ENCODE measurements at regions not wholly inside any gene's neighbourhood (a gene's known extent, or its start where the extent isn't known, plus 50 kb on each side); places are given as distances from the start of the nearest gene placed in this dataset.

DNA sequence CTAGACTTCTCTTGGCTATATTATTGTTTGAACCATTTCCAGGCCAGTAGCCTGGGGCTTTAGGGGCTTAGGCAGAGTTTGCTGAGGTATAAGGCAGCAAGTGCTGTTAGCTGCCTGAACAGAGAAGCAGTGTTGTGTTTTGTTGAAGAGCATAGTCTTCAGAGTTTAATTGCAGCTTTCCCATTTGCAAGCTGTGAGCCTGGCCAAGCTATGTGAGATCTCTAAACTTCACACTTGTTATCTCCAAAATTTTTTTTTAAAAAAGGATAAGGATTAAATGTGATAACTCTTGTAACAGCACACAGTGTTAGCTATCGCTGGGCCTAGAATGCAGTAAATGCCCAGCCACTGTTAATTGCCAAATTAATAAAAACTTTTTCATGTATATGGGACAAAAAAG, 782.4 kb downstream of the REEP3 start:
- H3K27me3 ChIP-seq (ENCODE audit: insufficient read depth, low read length, poor library complexity, severe bottlenecking) = no peaks in the 10 kb centered on the region
- no peaks in the 10 kb centered on the region for H3K36me3 Mint-ChIP-seq
- ChIA-PET CTCF (no interaction called here), POLR2A (no interaction called here)
- H3K9me3 Mint-ChIP-seq = peaks cover 0 to 13% (median 2%) of the 10 kb centered on the region in 5 donors
- no peaks in the 10 kb centered on the region for H3K27me3 Mint-ChIP-seq
- H3K4me3 Mint-ChIP-seq = no peak overlapping the region
- no peak for DNase-seq
- no peak overlapping the region for H3K4me3 ChIP-seq (ENCODE audit: low read length)
- no peak overlapping the region for H3K27ac ChIP-seq (ENCODE audit: low read depth, low read length)
- H3K9me3 ChIP-seq (ENCODE audit: low read length) = no peaks in the 10 kb centered on the region
- no peak overlapping the region for H3K27ac Mint-ChIP-seq
- H3K4me1 Mint-ChIP-seq = no peaks in the 10 kb centered on the region
- no peaks in the 10 kb centered on the region for H3K4me1 ChIP-seq (ENCODE audit: insufficient read depth, low read length)
- H3K36me3 ChIP-seq (ENCODE audit: insufficient read depth, low read length) = no peaks in the 10 kb centered on the region

DNA sequence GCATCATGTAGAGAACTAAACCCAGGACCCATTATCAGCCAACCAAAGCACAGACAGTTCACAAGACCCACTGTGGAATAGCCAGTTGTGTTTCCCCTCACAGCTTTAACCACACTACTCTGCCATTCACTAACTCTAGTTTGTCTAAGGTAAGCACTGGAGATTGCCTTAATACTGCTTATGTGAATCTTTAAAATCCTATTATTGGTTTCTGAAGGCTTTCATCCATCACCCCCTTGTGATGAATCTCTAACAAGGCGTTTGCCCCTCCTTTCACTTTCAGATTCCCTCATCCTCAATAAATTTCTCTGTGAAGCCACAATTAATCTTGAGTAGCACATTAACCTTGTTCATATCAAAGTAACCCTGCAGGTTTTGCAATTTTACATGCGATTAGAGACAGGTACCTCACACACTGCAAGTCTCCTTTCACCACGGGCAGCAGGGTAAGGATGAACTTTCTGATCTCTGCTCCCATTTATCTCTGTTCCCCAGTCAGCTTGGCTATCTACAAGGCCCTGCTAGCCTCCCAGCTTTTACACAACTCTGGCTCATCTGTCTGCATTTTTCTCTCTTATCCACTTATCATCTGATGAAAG, 785.6 kb downstream of the REEP3 start:
- no peaks in the 10 kb centered on the region for H3K36me3 Mint-ChIP-seq
- H3K4me3 Mint-ChIP-seq = no peak overlapping the region
- Histone ChIP-seq H3K9me3 (ENCODE audit: low read length) (no peaks in the 10 kb centered on the region), H3K4me1 (ENCODE audit: insufficient read depth, low read length) (no peaks in the 10 kb centered on the region), H3K27ac (ENCODE audit: low read depth, low read length) (no peak overlapping the region), H3K27me3 (ENCODE audit: insufficient read depth, low read length, poor library complexity, severe bottlenecking) (no peaks in the 10 kb centered on the region), H3K4me3 (ENCODE audit: low read length) (no peak overlapping the region), H3K36me3 (ENCODE audit: insufficient read depth, low read length) (no peaks in the 10 kb centered on the region)
- H3K9me3 Mint-ChIP-seq = peaks cover 0 to 9% (median 5%) of the 10 kb centered on the region in 5 donors
- ChIA-PET CTCF (no interaction called here), POLR2A (no interaction called here)
- H3K4me1 Mint-ChIP-seq = no peaks in the 10 kb centered on the region
- H3K27me3 Mint-ChIP-seq = no peaks in the 10 kb centered on the region
- no peak overlapping the region for H3K27ac Mint-ChIP-seq
- DNase-seq = no peak

DNA sequence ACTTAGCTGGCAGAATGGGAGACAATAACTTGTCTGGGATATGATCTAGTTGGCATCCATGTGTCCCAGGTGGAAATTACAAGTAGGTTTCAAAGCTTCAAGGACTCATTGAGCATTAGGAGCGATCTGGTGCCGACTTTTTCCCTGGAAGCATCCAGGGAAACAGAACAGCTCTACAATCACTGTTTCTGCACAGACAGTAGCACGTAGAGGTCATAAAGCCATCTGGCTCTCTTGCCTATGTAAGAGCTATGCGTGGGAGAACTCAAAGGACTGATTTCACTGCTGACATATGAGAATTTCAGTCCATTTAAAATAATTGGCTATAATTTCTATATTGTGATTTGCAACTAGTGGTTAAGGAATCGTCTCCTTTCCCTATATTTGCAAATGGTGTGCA, 791.7 kb downstream of the REEP3 start:
- no peaks in the 10 kb centered on the region for H3K36me3 Mint-ChIP-seq
- no peaks in the 10 kb centered on the region for H3K4me1 ChIP-seq (ENCODE audit: insufficient read depth, low read length)
- H3K4me1 Mint-ChIP-seq = no peaks in the 10 kb centered on the region
- H3K9me3 ChIP-seq (ENCODE audit: low read length) = no peaks in the 10 kb centered on the region
- H3K27me3 Mint-ChIP-seq = no peaks in the 10 kb centered on the region
- H3K36me3 ChIP-seq (ENCODE audit: insufficient read depth, low read length) = no peaks in the 10 kb centered on the region
- no peak for DNase-seq
- CTCF ChIA-PET = no interaction called here
- no peak overlapping the region for H3K4me3 Mint-ChIP-seq
- no peak overlapping the region for H3K27ac ChIP-seq (ENCODE audit: low read depth, low read length)
- H3K9me3 Mint-ChIP-seq = peaks cover 0 to 10% (median 3%) of the 10 kb centered on the region in 5 donors
- H3K27ac Mint-ChIP-seq = no peak overlapping the region
- H3K27me3 ChIP-seq (ENCODE audit: insufficient read depth, low read length, poor library complexity, severe bottlenecking) = no peaks in the 10 kb centered on the region
- POLR2A ChIA-PET = no interaction called here
- H3K4me3 ChIP-seq (ENCODE audit: low read length) = no peak overlapping the region

DNA sequence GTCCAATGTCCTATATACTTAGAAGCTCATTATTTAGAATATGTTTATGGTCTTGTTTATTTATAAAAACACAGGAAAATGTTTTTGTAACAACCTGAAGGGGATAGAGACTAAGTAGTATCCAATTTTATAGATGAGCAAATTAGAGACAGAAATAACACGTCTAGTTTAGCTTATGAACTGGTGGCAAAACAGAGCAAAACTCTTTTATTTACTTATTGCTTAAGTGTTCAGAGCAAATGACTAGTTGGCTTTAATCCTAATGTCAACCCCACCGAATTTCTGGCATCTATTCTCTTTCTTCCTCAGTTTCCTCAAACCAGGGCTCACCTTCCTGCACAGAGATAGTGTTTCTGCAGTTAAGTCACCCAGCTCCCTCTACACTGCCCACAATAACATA, 792.8 kb downstream of the REEP3 start:
- Mint-ChIP-seq H3K4me1 (no peaks in the 10 kb centered on the region), H3K36me3 (no peaks in the 10 kb centered on the region), H3K4me3 (no peak overlapping the region), H3K27me3 (no peaks in the 10 kb centered on the region), H3K27ac (no peak overlapping the region), H3K9me3 (peaks cover 0 to 10% (median 3%) of the 10 kb centered on the region in 5 donors)
- Histone ChIP-seq H3K27ac (ENCODE audit: low read depth, low read length) (no peak overlapping the region), H3K4me1 (ENCODE audit: insufficient read depth, low read length) (no peaks in the 10 kb centered on the region), H3K4me3 (ENCODE audit: low read length) (no peak overlapping the region), H3K36me3 (ENCODE audit: insufficient read depth, low read length) (no peaks in the 10 kb centered on the region), H3K9me3 (ENCODE audit: low read length) (no peaks in the 10 kb centered on the region), H3K27me3 (ENCODE audit: insufficient read depth, low read length, poor library complexity, severe bottlenecking) (no peaks in the 10 kb centered on the region)
- CTCF ChIA-PET = no interaction called here
- DNase-seq = no peak
- POLR2A ChIA-PET = no interaction called here

DNA sequence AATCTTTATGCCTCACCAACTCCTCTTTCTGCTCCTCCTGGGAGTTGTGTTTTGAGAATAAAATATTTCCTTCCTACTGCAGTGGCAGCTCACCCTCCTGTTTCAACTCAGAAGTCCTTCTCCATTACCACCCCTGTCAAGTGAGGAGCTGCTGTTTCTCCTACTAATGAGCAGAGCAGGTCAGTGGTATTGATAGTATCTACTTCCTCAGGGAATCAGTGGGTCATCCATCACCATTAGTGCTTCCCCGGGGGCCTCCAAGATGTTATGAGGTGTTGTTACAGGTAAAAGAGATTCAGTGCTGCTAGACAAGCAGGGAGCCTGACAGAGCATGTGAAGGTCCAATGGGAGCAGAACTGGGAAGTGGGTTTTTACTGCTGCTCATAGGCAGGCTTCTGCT, 795.2 kb downstream of the REEP3 start:
- Mint-ChIP-seq H3K27me3 (no peaks in the 10 kb centered on the region), H3K4me1 (no peaks in the 10 kb centered on the region), H3K4me3 (no peak overlapping the region), H3K9me3 (peaks cover 0 to 10% (median 3%) of the 10 kb centered on the region in 5 donors), H3K27ac (no peak overlapping the region), H3K36me3 (no peaks in the 10 kb centered on the region)
- Histone ChIP-seq H3K4me1 (ENCODE audit: insufficient read depth, low read length) (no peaks in the 10 kb centered on the region), H3K4me3 (ENCODE audit: low read length) (no peak overlapping the region), H3K27me3 (ENCODE audit: insufficient read depth, low read length, poor library complexity, severe bottlenecking) (no peaks in the 10 kb centered on the region), H3K9me3 (ENCODE audit: low read length) (no peaks in the 10 kb centered on the region), H3K36me3 (ENCODE audit: insufficient read depth, low read length) (no peaks in the 10 kb centered on the region), H3K27ac (ENCODE audit: low read depth, low read length) (no peak overlapping the region)
- CTCF ChIA-PET = no interaction called here
- no peak for DNase-seq
- POLR2A ChIA-PET = no interaction called here

DNA sequence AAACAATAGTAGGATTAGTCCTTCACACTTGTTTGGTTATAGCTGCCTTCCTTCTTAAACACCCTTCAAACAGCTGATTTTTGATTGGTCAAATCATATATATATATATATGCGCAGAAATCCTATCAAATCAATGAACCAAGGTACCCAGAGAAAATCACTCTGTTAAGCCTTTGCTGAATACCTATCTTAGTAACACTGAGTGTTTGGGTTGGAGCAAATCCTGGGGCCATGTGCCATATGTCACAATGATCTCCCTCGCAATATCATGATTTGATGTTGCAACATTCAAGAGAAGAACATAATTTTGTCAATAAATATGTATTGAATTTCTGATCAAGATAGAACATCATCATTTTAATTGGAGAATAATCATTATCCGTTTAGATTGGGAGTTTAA, 795.6 kb downstream of the REEP3 start:
- Histone ChIP-seq H3K36me3 (ENCODE audit: insufficient read depth, low read length) (no peaks in the 10 kb centered on the region), H3K4me1 (ENCODE audit: insufficient read depth, low read length) (no peaks in the 10 kb centered on the region), H3K27ac (ENCODE audit: low read depth, low read length) (no peak overlapping the region), H3K27me3 (ENCODE audit: insufficient read depth, low read length, poor library complexity, severe bottlenecking) (no peaks in the 10 kb centered on the region), H3K4me3 (ENCODE audit: low read length) (no peak overlapping the region), H3K9me3 (ENCODE audit: low read length) (no peaks in the 10 kb centered on the region)
- peaks cover 0 to 10% (median 3%) of the 10 kb centered on the region in 5 donors for H3K9me3 Mint-ChIP-seq
- H3K4me1 Mint-ChIP-seq = no peaks in the 10 kb centered on the region
- no peak for DNase-seq
- no peak overlapping the region for H3K4me3 Mint-ChIP-seq
- POLR2A ChIA-PET = no interaction called here
- no peak overlapping the region for H3K27ac Mint-ChIP-seq
- H3K36me3 Mint-ChIP-seq = no peaks in the 10 kb centered on the region
- no peaks in the 10 kb centered on the region for H3K27me3 Mint-ChIP-seq
- CTCF ChIA-PET = no interaction called here

DNA sequence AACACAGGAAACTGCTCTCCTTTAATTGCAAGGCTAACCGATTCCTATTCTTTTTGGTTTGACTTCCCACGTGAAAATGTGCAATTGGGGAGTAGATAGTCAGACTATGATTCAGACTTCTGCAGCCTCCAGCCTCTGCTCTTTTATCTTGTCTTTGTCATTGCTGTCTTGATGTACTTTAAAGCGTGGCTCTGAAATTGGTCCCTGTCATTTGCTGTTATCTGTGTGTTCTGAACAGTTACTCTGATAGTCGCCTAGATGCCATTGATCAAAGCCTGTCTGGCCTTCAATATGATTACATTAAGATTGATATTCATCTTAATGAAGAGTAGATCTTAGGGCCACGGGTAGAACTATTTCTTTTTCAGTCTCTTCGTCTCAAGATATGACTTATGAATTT, 799.2 kb downstream of the REEP3 start:
- H3K27ac Mint-ChIP-seq = no peak overlapping the region
- H3K4me1 Mint-ChIP-seq = no peaks in the 10 kb centered on the region
- H3K27me3 Mint-ChIP-seq = peaks cover 0 to 2% of the 10 kb centered on the region in 2 donors
- Histone ChIP-seq H3K9me3 (ENCODE audit: low read length) (no peaks in the 10 kb centered on the region), H3K4me3 (ENCODE audit: low read length) (no peak overlapping the region), H3K27ac (ENCODE audit: low read depth, low read length) (no peak overlapping the region), H3K4me1 (ENCODE audit: insufficient read depth, low read length) (no peaks in the 10 kb centered on the region), H3K27me3 (ENCODE audit: insufficient read depth, low read length, poor library complexity, severe bottlenecking) (no peaks in the 10 kb centered on the region), H3K36me3 (ENCODE audit: insufficient read depth, low read length) (no peaks in the 10 kb centered on the region)
- no peaks in the 10 kb centered on the region for H3K36me3 Mint-ChIP-seq
- H3K4me3 Mint-ChIP-seq = no peak overlapping the region
- DNase-seq = no peak
- ChIA-PET CTCF (no interaction called here), POLR2A (no interaction called here)
- peaks cover 2 to 28% (median 7%) of the 10 kb centered on the region in 5 donors for H3K9me3 Mint-ChIP-seq

DNA sequence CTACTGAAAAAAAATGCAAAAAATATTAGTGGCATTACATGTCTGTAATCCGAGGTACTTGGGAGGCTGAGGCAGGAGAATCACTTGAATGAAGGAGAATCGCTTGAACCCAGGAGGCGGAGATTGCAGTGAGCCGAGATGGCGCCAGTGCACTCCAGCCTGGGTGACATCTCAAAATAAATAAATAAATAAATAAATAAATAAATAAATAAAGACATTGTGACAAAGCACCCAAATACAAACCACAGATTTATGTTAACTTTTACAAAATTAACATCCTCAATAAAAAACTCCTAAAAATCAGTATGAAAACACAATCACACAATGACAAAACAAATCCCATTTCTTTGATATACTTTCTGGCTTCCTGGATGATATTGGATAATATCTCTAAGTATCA, 808.3 kb downstream of the REEP3 start:
- Mint-ChIP-seq H3K36me3 (no peaks in the 10 kb centered on the region), H3K4me1 (no peaks in the 10 kb centered on the region), H3K9me3 (peaks cover 11 to 26% (median 16%) of the 10 kb centered on the region in 5 donors), H3K27me3 (no peaks in the 10 kb centered on the region), H3K4me3 (no peak overlapping the region), H3K27ac (no peak overlapping the region)
- DNase-seq = no peak
- no peaks in the 10 kb centered on the region for H3K9me3 ChIP-seq (ENCODE audit: low read length)
- ChIA-PET CTCF (no interaction called here), POLR2A (no interaction called here)
- no peak overlapping the region for H3K4me3 ChIP-seq (ENCODE audit: low read length)
- no peaks in the 10 kb centered on the region for H3K27me3 ChIP-seq (ENCODE audit: insufficient read depth, low read length, poor library complexity, severe bottlenecking)
- no peaks in the 10 kb centered on the region for H3K4me1 ChIP-seq (ENCODE audit: insufficient read depth, low read length)
- no peaks in the 10 kb centered on the region for H3K36me3 ChIP-seq (ENCODE audit: insufficient read depth, low read length)
- H3K27ac ChIP-seq (ENCODE audit: low read depth, low read length) = no peak overlapping the region

DNA sequence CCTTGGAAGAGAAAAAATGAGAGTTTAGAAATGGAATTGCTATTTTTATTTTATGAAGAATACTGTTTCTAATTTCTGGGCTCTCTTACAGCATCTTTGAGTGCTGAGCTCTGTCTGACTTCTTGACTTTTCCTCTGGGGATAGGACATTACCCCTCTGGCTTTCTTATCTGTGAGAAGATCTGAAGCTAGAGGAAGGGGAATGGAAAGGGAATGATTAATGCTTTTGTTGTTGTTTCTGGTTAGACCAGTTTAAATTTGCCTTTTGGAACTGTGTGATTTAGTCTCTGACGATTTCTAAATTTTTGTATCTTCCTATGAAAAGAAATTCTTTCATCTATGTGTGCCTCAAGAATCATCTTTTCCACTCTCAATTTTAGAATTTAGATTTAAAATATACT, 811.4 kb downstream of the REEP3 start:
- no peak overlapping the region for H3K4me3 Mint-ChIP-seq
- H3K27ac Mint-ChIP-seq = no peak overlapping the region
- no peaks in the 10 kb centered on the region for H3K27me3 Mint-ChIP-seq

More for the DNA sequence above, 811.4 kb downstream of the REEP3 start:
- H3K27me3 ChIP-seq (ENCODE audit: insufficient read depth, low read length, poor library complexity, severe bottlenecking) = no peaks in the 10 kb centered on the region
- no peaks in the 10 kb centered on the region for H3K36me3 ChIP-seq (ENCODE audit: insufficient read depth, low read length)
- H3K4me3 ChIP-seq (ENCODE audit: low read length) = no peak overlapping the region
- H3K4me1 ChIP-seq (ENCODE audit: insufficient read depth, low read length) = no peaks in the 10 kb centered on the region
- H3K9me3 ChIP-seq (ENCODE audit: low read length) = no peaks in the 10 kb centered on the region
- no peak overlapping the region for H3K27ac ChIP-seq (ENCODE audit: low read depth, low read length)
- Mint-ChIP-seq H3K9me3 (peaks cover 4 to 27% (median 14%) of the 10 kb centered on the region in 5 donors), H3K4me1 (no peaks in the 10 kb centered on the region), H3K36me3 (no peaks in the 10 kb centered on the region)
- ChIA-PET CTCF (no interaction called here), POLR2A (no interaction called here)
- DNase-seq = no peak

Data from CD8-positive, alpha-beta memory T cell (primary cell).